A549 (cell line): ENCODE measurements at regions not wholly inside any gene's neighbourhood (a gene's known extent, or its start where the extent isn't known, plus 50 kb on each side); places are given as distances from the start of the nearest gene placed in this dataset.

ENCODE experiments used
- ATAC-seq, 2 experiments: fragments of 200-7000 bp in 1 of 2; fragments of >200 bp in 1 of 2; cut with Nextera tagmentation in 1 of 2; cut with Tn5 transposase in 1 of 2; 3 replicates each; pipeline versions ENCODE4 v1.8.0 to v1.9.1; 2018 to 2020; ENCODE audit warnings: mild to moderate bottlenecking in 1 of 2, moderate library complexity in 1 of 2
- CTCF ChIA-PET: fragments of 300-600 bp; sonication (Branson Sonifier 250); formaldehyde crosslinking; extraction: SDS; loops from one replicate; lab custom pipeline; 2021; ENCODE audit warnings: antibody characterized with exemption, inconsistent platforms; lab: Yijun Ruan, JAX
- POLR2A ChIA-PET: fragments of 350-600 bp; formaldehyde crosslinking; extraction: SDS; loops from one replicate; lab custom pipeline; 2021; ENCODE audit warnings: antibody characterized with exemption, inconsistent platforms; lab: Yijun Ruan, JAX
- DNase-seq, 2 experiments: peaks; one replicate each; pipeline versions ENCODE4 v3.0.0 to v3.0.0-alpha.2; 2011 to 2016; ENCODE audit warnings: low read depth in 1 of 2, low spot score in 1 of 2
- FAIRE-seq: peaks from 2 replicates; lab custom pipeline; 2011; peaks lifted over from hg19 to GRCh38; lab: Jason Lieb, UNC
- H3K27ac ChIP-seq, 2 experiments: fragments of >200 bp; sonication (Bioruptor Twin); formaldehyde crosslinking; 3 replicates each; pipeline ENCODE4 v1.5.1; 2016 to 2017
- H3K4me1 ChIP-seq: fragments of >200 bp; sonication (Bioruptor Twin); formaldehyde crosslinking; 3 replicates; pipeline ENCODE4 v1.6.1; 2016
- H3K4me2 ChIP-seq: fragments of >200 bp; sonication (Bioruptor Twin); formaldehyde crosslinking; 3 replicates; pipeline ENCODE4 v1.6.1; 2016
- H3K4me3 ChIP-seq: fragments of >200 bp; sonication (Bioruptor Twin); formaldehyde crosslinking; 3 replicates; pipeline ENCODE4 v1.5.1; 2016
- H3K9me3 ChIP-seq: fragments of >200 bp; sonication (Bioruptor Twin); formaldehyde crosslinking; 3 replicates; pipeline ENCODE4 v1.6.1; 2016
- CBX8 ChIP-seq: fragments of 200-600 bp; sonication (generic); IDR thresholded peaks from 2 replicates; pipeline ENCODE4 v1.6.1; 2016
- CEBPB ChIP-seq, 2 experiments: fragments of >200 bp in 1 of 2; sonication (Bioruptor Twin) in 1 of 2; formaldehyde crosslinking in 1 of 2; IDR thresholded peaks; 2 replicates each; pipeline ENCODE4 v1.6.1; 2012 to 2016
- CTCF ChIP-seq: fragments of >200 bp; sonication (Bioruptor Twin); formaldehyde crosslinking; IDR thresholded peaks from 3 replicates; pipeline ENCODE4 v1.5.1; 2016
- E2F6 ChIP-seq: IDR thresholded peaks from 2 replicates; pipeline ENCODE4 v1.6.1; 2012; ENCODE audit warnings: low read depth, borderline replicate concordance
- EHMT2 ChIP-seq: fragments of 200-600 bp; sonication (generic); IDR thresholded peaks from 2 replicates; pipeline ENCODE4 v1.6.1; 2016; ENCODE audit warnings: antibody characterized with exemption, low read depth, mild to moderate bottlenecking, moderate library complexity
- FOSB ChIP-seq: fragments of 250-450 bp; sonication (Bioruptor Pico); IDR thresholded peaks from 2 replicates; pipeline ENCODE4 v1.5.0; 2020; ENCODE audit warnings: mild to moderate bottlenecking, moderate library complexity
- HDAC2 ChIP-seq: fragments of 200-600 bp; sonication (generic); IDR thresholded peaks from 2 replicates; pipeline ENCODE4 v1.6.1; 2016
- HEYL ChIP-seq: fragments of 250-450 bp; sonication (Bioruptor Pico); IDR thresholded peaks from 2 replicates; pipeline ENCODE4 v1.8.0; 2021; ENCODE audit warnings: mild to moderate bottlenecking, moderate library complexity
- HOXA7 ChIP-seq: fragments of 250-450 bp; sonication (Bioruptor Pico); IDR thresholded peaks from 2 replicates; pipeline ENCODE4 v1.5.0; 2020; ENCODE audit warnings: mild to moderate bottlenecking, moderate library complexity
- HOXB5 ChIP-seq: fragments of 250-450 bp; sonication (Bioruptor Pico); IDR thresholded peaks from 2 replicates; pipeline ENCODE4 v1.5.0; 2020; ENCODE audit warnings: mild to moderate bottlenecking, moderate library complexity
- JUN ChIP-seq, 2 experiments: fragments of >200 bp; sonication (Bioruptor Twin); formaldehyde crosslinking; IDR thresholded peaks; 2 replicates in 1 of 2; 3 replicates in 1 of 2; pipeline ENCODE4 v1.6.1; 2016 to 2017
- KDM1A ChIP-seq: fragments of 200-600 bp; sonication (generic); IDR thresholded peaks from 2 replicates; pipeline ENCODE4 v1.6.1; 2016; ENCODE audit warnings: low read depth, mild to moderate bottlenecking
- MAX ChIP-seq: IDR thresholded peaks from 2 replicates; pipeline ENCODE4 v1.6.1; 2012
- NPAS2 ChIP-seq: fragments of 250-450 bp; sonication (Bioruptor Pico); IDR thresholded peaks from 2 replicates; pipeline ENCODE4 v1.8.0; 2022; ENCODE audit warnings: mild to moderate bottlenecking, moderate library complexity, borderline replicate concordance
- RAD21 ChIP-seq, 2 experiments: fragments of >200 bp in 1 of 2; sonication (Bioruptor Twin) in 1 of 2; formaldehyde crosslinking in 1 of 2; IDR thresholded peaks in 1 of 2; conservative IDR thresholded peaks in 1 of 2; 2 replicates in 1 of 2; 3 replicates in 1 of 2; pipeline ENCODE4 v1.6.1; 2012 to 2018; ENCODE audit warnings: inconsistent platforms in 1 of 2
- RARB ChIP-seq: fragments of 250-450 bp; sonication (Bioruptor Pico); IDR thresholded peaks from 2 replicates; pipeline ENCODE4 v1.8.0; 2021; ENCODE audit warnings: mild to moderate bottlenecking, moderate library complexity
- ZC3H11A ChIP-seq: fragments of 450-650 bp; IDR thresholded peaks from 2 replicates; pipeline ENCODE4 v1.6.1; 2014; ENCODE audit warnings: antibody characterized with exemption, mild to moderate bottlenecking
- ZNF302 ChIP-seq: fragments of 250-450 bp; sonication (Bioruptor Pico); IDR thresholded peaks from 2 replicates; pipeline ENCODE4 v1.9.0; 2021; ENCODE audit warnings: inconsistent platforms, mild to moderate bottlenecking, moderate library complexity
- WGBS: methylation state at CpG from one replicate; pipeline ENCODE4 v1.1.6; 2017; ENCODE audit errors: missing lambda C conversion rate; 5-methylcytosine and 5-hydroxymethylcytosine counted together
- TF ChIP-seq, protein P1 (sequence below): fragments of 200-600 bp; sonication (generic); IDR thresholded peaks from 2 replicates; pipeline ENCODE4 v1.6.1; 2016; ENCODE audit warnings: antibody characterized with exemption, mild to moderate bottlenecking, moderate library complexity
- TF ChIP-seq, protein P2 (sequence below): fragments of 250-450 bp; sonication (Bioruptor Pico); IDR thresholded peaks from 2 replicates; pipeline ENCODE4 v1.5.0; 2021; ENCODE audit warnings: mild to moderate bottlenecking, moderate library complexity, borderline replicate concordance
- TF ChIP-seq, protein P3 (sequence below): fragments of 450-650 bp; IDR thresholded peaks from 2 replicates; pipeline ENCODE4 v1.6.1; 2014; ENCODE audit warnings: antibody characterized with exemption

- 92% methylated on average over 1 of the region's 1 CpG for WGBS
- Histone ChIP-seq H3K4me3 (no peak overlapping the region), H3K27ac (no peak overlapping the region), H3K9me3 (0 out of 3 replicates have a peak, but pooled peaks cover 3% of the 10 kb centered on the region), H3K4me2 (no peak overlapping the region), H3K4me1 (peaks cover 51% of the 10 kb centered on the region)
- FAIRE-seq, result no peak
- DNase-seq, result no peak
- TF ChIP-seq RARB (CRISPR knock-in tag) (no peak), RAD21 (conservative IDR thresholded peaks at IDR 0.05 in 1 of 2, IDR thresholded peaks at IDR 0.05 in 1 of 2) (no peak), JUN (IDR thresholded peaks at IDR 0.05) (no peak), FOSB (CRISPR knock-in tag) (no peak), HOXA7 (CRISPR knock-in tag) (no peak), KDM1A (no peak), EHMT2 (no peak), HOXB5 (CRISPR knock-in tag) (no peak), E2F6 (no peak), MAX (no peak), HEYL (CRISPR knock-in tag) (no peak), ZNF302 (no peak), HDAC2 (no peak), CBX8 (no peak), NPAS2 (CRISPR knock-in tag) (no peak), ZC3H11A (no peak), CEBPB (IDR thresholded peaks at IDR 0.05) (no peak)
- TF ChIP-seq, protein P1, sequence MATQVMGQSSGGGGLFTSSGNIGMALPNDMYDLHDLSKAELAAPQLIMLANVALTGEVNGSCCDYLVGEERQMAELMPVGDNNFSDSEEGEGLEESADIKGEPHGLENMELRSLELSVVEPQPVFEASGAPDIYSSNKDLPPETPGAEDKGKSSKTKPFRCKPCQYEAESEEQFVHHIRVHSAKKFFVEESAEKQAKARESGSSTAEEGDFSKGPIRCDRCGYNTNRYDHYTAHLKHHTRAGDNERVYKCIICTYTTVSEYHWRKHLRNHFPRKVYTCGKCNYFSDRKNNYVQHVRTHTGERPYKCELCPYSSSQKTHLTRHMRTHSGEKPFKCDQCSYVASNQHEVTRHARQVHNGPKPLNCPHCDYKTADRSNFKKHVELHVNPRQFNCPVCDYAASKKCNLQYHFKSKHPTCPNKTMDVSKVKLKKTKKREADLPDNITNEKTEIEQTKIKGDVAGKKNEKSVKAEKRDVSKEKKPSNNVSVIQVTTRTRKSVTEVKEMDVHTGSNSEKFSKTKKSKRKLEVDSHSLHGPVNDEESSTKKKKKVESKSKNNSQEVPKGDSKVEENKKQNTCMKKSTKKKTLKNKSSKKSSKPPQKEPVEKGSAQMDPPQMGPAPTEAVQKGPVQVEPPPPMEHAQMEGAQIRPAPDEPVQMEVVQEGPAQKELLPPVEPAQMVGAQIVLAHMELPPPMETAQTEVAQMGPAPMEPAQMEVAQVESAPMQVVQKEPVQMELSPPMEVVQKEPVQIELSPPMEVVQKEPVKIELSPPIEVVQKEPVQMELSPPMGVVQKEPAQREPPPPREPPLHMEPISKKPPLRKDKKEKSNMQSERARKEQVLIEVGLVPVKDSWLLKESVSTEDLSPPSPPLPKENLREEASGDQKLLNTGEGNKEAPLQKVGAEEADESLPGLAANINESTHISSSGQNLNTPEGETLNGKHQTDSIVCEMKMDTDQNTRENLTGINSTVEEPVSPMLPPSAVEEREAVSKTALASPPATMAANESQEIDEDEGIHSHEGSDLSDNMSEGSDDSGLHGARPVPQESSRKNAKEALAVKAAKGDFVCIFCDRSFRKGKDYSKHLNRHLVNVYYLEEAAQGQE, result no peak
- TF ChIP-seq, protein P2, sequence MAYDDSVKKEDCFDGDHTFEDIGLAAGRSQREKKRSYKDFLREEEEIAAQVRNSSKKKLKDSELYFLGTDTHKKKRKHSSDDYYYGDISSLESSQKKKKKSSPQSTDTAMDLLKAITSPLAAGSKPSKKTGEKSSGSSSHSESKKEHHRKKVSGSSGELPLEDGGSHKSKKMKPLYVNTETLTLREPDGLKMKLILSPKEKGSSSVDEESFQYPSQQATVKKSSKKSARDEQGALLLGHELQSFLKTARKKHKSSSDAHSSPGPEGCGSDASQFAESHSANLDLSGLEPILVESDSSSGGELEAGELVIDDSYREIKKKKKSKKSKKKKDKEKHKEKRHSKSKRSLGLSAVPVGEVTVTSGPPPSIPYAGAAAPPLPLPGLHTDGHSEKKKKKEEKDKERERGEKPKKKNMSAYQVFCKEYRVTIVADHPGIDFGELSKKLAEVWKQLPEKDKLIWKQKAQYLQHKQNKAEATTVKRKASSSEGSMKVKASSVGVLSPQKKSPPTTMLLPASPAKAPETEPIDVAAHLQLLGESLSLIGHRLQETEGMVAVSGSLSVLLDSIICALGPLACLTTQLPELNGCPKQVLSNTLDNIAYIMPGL (CRISPR knock-in tag), result no peak
- TF ChIP-seq, protein P3, sequence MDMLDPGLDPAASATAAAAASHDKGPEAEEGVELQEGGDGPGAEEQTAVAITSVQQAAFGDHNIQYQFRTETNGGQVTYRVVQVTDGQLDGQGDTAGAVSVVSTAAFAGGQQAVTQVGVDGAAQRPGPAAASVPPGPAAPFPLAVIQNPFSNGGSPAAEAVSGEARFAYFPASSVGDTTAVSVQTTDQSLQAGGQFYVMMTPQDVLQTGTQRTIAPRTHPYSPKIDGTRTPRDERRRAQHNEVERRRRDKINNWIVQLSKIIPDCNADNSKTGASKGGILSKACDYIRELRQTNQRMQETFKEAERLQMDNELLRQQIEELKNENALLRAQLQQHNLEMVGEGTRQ, result no peak
- no peak for ATAC-seq
- CTCF ChIA-PET, result interaction anchor here (1.0 to 1.6 kb wide), 4 partner anchors 10 to 112 kb away, joined by 3 read pairs; no protein-coding TSS in a partner anchor
- POLR2A ChIA-PET, result no interaction called here
Measured at GRCh38 chr15:62931650-62932049, 110.9 kb upstream of the TPM1 start.

DNA sequence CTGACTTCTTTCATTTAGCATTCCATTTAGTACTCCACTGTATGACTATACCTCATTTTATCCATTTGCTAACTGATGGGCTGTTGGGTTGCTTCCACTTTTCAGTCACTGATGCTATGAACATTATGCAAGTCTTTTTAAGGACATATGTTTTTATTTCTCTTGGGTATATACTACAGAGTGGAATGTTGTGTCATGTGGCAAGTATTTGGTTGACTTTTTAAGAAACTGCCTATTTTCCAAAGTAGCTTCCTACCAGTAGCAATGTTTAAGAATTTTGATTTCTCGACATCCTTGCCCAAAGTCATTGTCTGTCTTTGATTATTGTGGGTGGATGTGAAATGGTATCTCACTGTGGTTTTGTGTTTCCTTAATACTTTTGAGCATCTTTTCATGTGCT, 110.1 kb upstream of the TPM1 start:
- no peak for TF ChIP-seq CTCF
- TF ChIP-seq CEBPB (IDR thresholded peaks at IDR 0.05), result 0 out of 4 replicates have a peak, but pooled peaks of 1 of the 2 experiments have one; percentile 16
- POLR2A ChIA-PET, result no interaction called here

More for the DNA sequence above, 110.1 kb upstream of the TPM1 start:
- CTCF ChIA-PET, result interaction anchor here (0.6 to 1.6 kb wide), 4 partner anchors 9 to 1074 kb away, joined by 3 to 4 read pairs (median 3); no protein-coding TSS in a partner anchor
- H3K4me3 ChIP-seq, result no peak overlapping the region
- peaks cover 51% of the 10 kb centered on the region for H3K4me1 ChIP-seq
- ATAC-seq, result no peak
- peak; percentile 78 for FAIRE-seq
- no peaks in the 10 kb centered on the region for H3K9me3 ChIP-seq
- H3K4me2 ChIP-seq, result no peak overlapping the region
- H3K27ac ChIP-seq, result peak overlapping the region in 1 of 2 experiments; percentile 35; a peak in 2 of 6 replicates
- WGBS, result 2% methylated on average over 1 of the region's 1 CpG
- no peak for DNase-seq
